ENCODE measurements at regions not wholly inside any gene's neighbourhood (a gene's known extent, or its start where the extent isn't known, plus 50 kb on each side); places are given as distances from the start of the nearest gene placed in this dataset.

DNA sequence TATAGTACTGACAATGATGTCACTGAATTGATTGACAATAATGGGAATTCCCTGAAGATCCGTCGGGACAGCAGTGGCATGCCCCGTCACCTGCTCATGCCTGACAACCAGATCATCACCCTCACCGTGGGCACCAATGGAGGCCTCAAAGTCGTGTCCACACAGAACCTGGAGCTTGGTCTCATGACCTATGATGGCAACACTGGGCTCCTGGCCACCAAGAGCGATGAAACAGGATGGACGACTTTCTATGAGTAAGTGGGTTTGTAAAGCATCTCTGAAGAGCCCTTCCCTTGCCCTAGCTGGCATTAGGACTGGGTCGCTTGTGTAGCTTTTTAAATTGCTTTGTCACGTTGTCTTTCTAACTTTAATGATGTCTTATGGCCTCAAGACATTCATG lies 72.7 kb upstream of the WWC1 start (continued):
- no peak for TF ChIP-seq ZSCAN29 (IDR thresholded peaks at IDR 0.05)
- no peak for TF ChIP-seq SMARCA5 (IDR thresholded peaks at IDR 0.05)
- TF ChIP-seq, protein P1, sequence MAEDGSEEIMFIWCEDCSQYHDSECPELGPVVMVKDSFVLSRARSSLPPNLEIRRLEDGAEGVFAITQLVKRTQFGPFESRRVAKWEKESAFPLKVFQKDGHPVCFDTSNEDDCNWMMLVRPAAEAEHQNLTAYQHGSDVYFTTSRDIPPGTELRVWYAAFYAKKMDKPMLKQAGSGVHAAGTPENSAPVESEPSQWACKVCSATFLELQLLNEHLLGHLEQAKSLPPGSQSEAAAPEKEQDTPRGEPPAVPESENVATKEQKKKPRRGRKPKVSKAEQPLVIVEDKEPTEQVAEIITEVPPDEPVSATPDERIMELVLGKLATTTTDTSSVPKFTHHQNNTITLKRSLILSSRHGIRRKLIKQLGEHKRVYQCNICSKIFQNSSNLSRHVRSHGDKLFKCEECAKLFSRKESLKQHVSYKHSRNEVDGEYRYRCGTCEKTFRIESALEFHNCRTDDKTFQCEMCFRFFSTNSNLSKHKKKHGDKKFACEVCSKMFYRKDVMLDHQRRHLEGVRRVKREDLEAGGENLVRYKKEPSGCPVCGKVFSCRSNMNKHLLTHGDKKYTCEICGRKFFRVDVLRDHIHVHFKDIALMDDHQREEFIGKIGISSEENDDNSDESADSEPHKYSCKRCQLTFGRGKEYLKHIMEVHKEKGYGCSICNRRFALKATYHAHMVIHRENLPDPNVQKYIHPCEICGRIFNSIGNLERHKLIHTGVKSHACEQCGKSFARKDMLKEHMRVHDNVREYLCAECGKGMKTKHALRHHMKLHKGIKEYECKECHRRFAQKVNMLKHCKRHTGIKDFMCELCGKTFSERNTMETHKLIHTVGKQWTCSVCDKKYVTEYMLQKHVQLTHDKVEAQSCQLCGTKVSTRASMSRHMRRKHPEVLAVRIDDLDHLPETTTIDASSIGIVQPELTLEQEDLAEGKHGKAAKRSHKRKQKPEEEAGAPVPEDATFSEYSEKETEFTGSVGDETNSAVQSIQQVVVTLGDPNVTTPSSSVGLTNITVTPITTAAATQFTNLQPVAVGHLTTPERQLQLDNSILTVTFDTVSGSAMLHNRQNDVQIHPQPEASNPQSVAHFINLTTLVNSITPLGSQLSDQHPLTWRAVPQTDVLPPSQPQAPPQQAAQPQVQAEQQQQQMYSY (CRISPR knock-in tag; IDR thresholded peaks at IDR 0.05) = no peak
- TF ChIP-seq BMI1 (IDR thresholded peaks at IDR 0.05; ENCODE audit: borderline replicate concordance) = no peak
- TF ChIP-seq, protein P2, sequence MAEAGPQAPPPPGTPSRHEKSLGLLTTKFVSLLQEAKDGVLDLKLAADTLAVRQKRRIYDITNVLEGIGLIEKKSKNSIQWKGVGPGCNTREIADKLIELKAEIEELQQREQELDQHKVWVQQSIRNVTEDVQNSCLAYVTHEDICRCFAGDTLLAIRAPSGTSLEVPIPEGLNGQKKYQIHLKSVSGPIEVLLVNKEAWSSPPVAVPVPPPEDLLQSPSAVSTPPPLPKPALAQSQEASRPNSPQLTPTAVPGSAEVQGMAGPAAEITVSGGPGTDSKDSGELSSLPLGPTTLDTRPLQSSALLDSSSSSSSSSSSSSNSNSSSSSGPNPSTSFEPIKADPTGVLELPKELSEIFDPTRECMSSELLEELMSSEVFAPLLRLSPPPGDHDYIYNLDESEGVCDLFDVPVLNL (IDR thresholded peaks at IDR 0.05; ENCODE audit: low read depth, low read length) = no peak
- no peak for TF ChIP-seq ESRRA (IDR thresholded peaks at IDR 0.05; ENCODE audit: low read length)

All from GM12878 (cell line).